Spinal cord (tissue), 9 donors: ENCODE measurements at regions not wholly inside any gene's neighbourhood (a gene's known extent, or its start where the extent isn't known, plus 50 kb on each side); places are given as distances from the start of the nearest gene placed in this dataset.

Source experiments
- DNase-seq, 6 donors: peaks; one replicate each; pipeline versions ENCODE4 v3.0.0 to v3.0.0-alpha.2; 2013 to 2015; ENCODE audit warnings: low spot score in 6 of 6, low read depth in 4 of 6
- H3K27ac ChIP-seq: one replicate; pipeline ENCODE4 v1.5.1; 2013; ENCODE audit warnings: low read depth, low read length, control low read depth
- H3K27me3 ChIP-seq: one replicate; pipeline ENCODE4 v1.6.1; 2013; ENCODE audit warnings: low read length; ENCODE audit not compliant: control insufficient read depth, insufficient read depth
- H3K36me3 ChIP-seq: one replicate; pipeline ENCODE4 v1.6.1; 2013; ENCODE audit warnings: low read length; ENCODE audit not compliant: control insufficient read depth, insufficient read depth
- H3K4me1 ChIP-seq: one replicate; pipeline ENCODE4 v1.6.1; 2013; ENCODE audit warnings: low read length; ENCODE audit not compliant: control insufficient read depth, insufficient read depth
- H3K4me3 ChIP-seq: one replicate; pipeline ENCODE4 v1.5.1; 2013; ENCODE audit warnings: low read depth, low read length, control low read depth
- H3K9me3 ChIP-seq: one replicate; pipeline ENCODE4 v1.6.1; 2013; ENCODE audit warnings: low read length; ENCODE audit not compliant: control insufficient read depth, insufficient read depth
- WGBS: methylation state at CpG from one replicate; pipeline ENCODE4 v1.1.5; 2013; ENCODE audit warnings: missing lambda C conversion rate; ENCODE audit not compliant: insufficient coverage; 5-methylcytosine and 5-hydroxymethylcytosine counted together
- donor health status: healthy.

- DNase-seq: no peak
- H3K36me3 ChIP-seq: no peaks in the 10 kb centered on the region
Observed at GRCh38 chr11:95548416-95548815, 241.2 kb downstream of the FAM76B start.

GRCh38 chr11:95547976-95548375 lies 241.6 kb downstream of the FAM76B start:
- no peaks in the 10 kb centered on the region for H3K36me3 ChIP-seq
- H3K9me3 ChIP-seq: no peaks in the 10 kb centered on the region
- H3K4me1 ChIP-seq: no peaks in the 10 kb centered on the region
- no peak overlapping the region for H3K4me3 ChIP-seq
- H3K27ac ChIP-seq: no peak overlapping the region
- DNase-seq: no peak
- H3K27me3 ChIP-seq: no peaks in the 10 kb centered on the region

More at GRCh38 chr11:95548416-95548815, 241.2 kb downstream of the FAM76B start:
- H3K9me3 ChIP-seq: no peaks in the 10 kb centered on the region
- H3K4me1 ChIP-seq: no peaks in the 10 kb centered on the region
- no peak overlapping the region for H3K4me3 ChIP-seq
- H3K27me3 ChIP-seq: no peaks in the 10 kb centered on the region
- H3K27ac ChIP-seq: no peak overlapping the region

GRCh38 chr11:95547186-95547585 lies 242.4 kb downstream of the FAM76B start:
- Histone ChIP-seq H3K27ac (no peak overlapping the region), H3K36me3 (no peaks in the 10 kb centered on the region), H3K27me3 (no peaks in the 10 kb centered on the region), H3K4me1 (no peaks in the 10 kb centered on the region), H3K4me3 (no peak overlapping the region), H3K9me3 (no peaks in the 10 kb centered on the region)
- 64% methylated on average over 1 of the region's 2 CpGs for WGBS
- no peak for DNase-seq

- H3K27ac ChIP-seq: no peak overlapping the region
- no peaks in the 10 kb centered on the region for H3K27me3 ChIP-seq
- no peaks in the 10 kb centered on the region for H3K4me1 ChIP-seq
- WGBS: 71% methylated on average over 4 of the region's 9 CpGs
- H3K36me3 ChIP-seq: no peaks in the 10 kb centered on the region
- no peaks in the 10 kb centered on the region for H3K9me3 ChIP-seq
- no peak for DNase-seq
- H3K4me3 ChIP-seq: no peak overlapping the region
Observed at GRCh38 chr11:95545116-95545875, 244.3 kb downstream of the FAM76B start.

GRCh38 chr11:95544095-95544856 lies 245.3 kb downstream of the FAM76B start:
- Histone ChIP-seq H3K4me3 (no peak overlapping the region), H3K36me3 (no peaks in the 10 kb centered on the region), H3K27ac (no peak overlapping the region), H3K9me3 (no peaks in the 10 kb centered on the region), H3K27me3 (no peaks in the 10 kb centered on the region), H3K4me1 (no peaks in the 10 kb centered on the region)
- no peak for DNase-seq
- 97% methylated on average over 3 of the region's 3 CpGs for WGBS

GRCh38 chr11:95542868-95543551 lies 246.6 kb downstream of the FAM76B start:
- Histone ChIP-seq H3K27me3 (no peaks in the 10 kb centered on the region), H3K36me3 (no peaks in the 10 kb centered on the region), H3K9me3 (no peaks in the 10 kb centered on the region), H3K4me3 (no peak overlapping the region), H3K27ac (no peak overlapping the region), H3K4me1 (no peaks in the 10 kb centered on the region)
- DNase-seq: no peak
- WGBS: 100% methylated on average over 1 of the region's 2 CpGs

DNA sequence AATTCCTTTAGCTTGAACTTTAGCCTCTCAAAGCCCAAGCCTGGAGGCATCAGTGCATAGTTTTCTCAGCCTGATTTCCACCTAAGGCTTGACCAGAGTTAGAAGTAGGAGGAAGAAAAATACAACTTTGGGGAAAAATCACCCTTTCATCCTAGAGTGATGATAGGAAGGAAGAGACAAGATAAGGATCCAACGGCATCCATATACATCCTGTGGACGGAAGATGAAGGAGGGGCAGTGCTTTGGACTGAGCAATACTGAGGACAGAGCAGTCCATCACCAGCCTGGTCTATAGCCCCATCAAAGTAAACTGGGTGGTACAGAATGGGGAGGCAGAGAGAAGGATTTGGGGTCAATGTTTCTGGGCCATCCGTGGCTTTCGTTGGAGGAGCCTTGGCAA lies 247.9 kb downstream of the FAM76B start:
- Histone ChIP-seq H3K9me3 (no peaks in the 10 kb centered on the region), H3K27me3 (no peaks in the 10 kb centered on the region), H3K4me3 (no peak overlapping the region), H3K4me1 (no peaks in the 10 kb centered on the region), H3K27ac (no peak overlapping the region), H3K36me3 (no peaks in the 10 kb centered on the region)
- 83% methylated on average over 1 of the region's 4 CpGs for WGBS
- no peak for DNase-seq

DNA sequence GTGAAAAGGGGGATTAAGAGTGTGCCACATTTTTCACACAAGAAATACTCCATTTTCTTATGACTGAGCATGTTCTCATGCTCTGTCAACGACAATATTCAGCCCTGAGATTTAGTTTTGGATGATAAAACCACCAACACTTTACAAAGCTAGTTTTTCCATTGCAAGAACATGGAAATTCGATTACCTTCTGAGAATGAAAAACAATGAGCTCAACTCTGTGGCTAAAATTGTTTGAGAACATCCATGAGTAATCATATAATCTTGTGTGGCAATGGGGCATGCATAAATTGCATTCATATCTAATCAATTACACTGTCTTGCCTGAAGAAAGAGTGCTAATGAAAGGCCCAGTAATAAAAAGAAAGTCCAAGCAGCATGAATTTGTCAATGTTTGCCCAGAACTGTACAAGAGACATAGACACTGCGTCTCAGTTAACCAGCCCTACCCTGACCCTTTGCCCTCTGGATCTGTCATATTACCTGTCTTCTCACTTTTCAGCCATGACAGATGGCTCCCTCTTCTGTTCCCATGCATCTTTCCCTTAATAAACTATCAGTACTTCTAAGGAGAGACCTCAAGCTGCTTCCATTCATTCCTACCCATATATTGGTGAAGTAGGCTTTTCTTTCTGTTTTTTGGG lies 253.4 kb downstream of the FAM76B start:
- DNase-seq: no peak
- no peaks in the 10 kb centered on the region for H3K27me3 ChIP-seq
- H3K9me3 ChIP-seq: peaks cover 3% of the 10 kb centered on the region
- no peaks in the 10 kb centered on the region for H3K4me1 ChIP-seq
- no peaks in the 10 kb centered on the region for H3K36me3 ChIP-seq
- H3K27ac ChIP-seq: no peak overlapping the region
- 100% methylated on average over 1 of the region's 3 CpGs for WGBS
- no peak overlapping the region for H3K4me3 ChIP-seq

- Histone ChIP-seq H3K4me1 (no peaks in the 10 kb centered on the region), H3K27ac (no peak overlapping the region), H3K27me3 (no peaks in the 10 kb centered on the region), H3K4me3 (no peak overlapping the region), H3K36me3 (no peaks in the 10 kb centered on the region), H3K9me3 (peaks cover 3% of the 10 kb centered on the region)
- DNase-seq: no peak
Observed at GRCh38 chr11:95534809-95535208, 254.8 kb downstream of the FAM76B start.
